ENCODE measurements at regions not wholly inside any gene's neighbourhood (a gene's known extent, or its start where the extent isn't known, plus 50 kb on each side); places are given as distances from the start of the nearest gene placed in this dataset.

DNA sequence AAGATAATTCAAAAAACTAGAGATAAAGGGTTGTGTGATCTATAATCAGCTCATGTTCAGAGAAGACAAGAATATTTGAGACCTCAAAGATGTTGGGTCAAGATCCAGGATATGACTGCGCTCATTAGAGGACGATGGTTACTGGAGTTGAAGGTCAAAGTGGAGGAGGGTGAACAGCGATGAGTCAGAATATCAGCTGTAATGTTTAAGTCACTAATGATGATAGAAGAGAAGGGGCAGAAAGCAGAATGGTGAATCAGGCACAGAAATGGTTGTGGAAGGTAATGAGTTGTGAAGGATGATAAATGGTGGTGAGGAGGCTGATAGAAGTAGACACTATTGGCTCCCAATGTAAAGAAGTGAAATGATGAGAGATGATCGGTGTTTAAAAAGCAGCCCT lies 540.3 kb downstream of the INHBA start:
- Histone ChIP-seq H3K4me3 (ENCODE audit: insufficient read depth, low read depth, low read length) (no peak overlapping the region), H3K27ac (ENCODE audit: insufficient read depth, low read depth, low read length, poor library complexity, severe bottlenecking) (no peak overlapping the region), H3K27me3 (ENCODE audit: control insufficient read depth, insufficient read depth, low read length, poor library complexity, severe bottlenecking) (no peaks in the 10 kb centered on the region), H3K4me1 (ENCODE audit: control insufficient read depth, insufficient read depth, low read length) (no peaks in the 10 kb centered on the region), H3K36me3 (ENCODE audit: control insufficient read depth, insufficient read depth, low read length) (no peaks in the 10 kb centered on the region), H3K9me3 (ENCODE audit: control insufficient read depth, low read length) (no peaks in the 10 kb centered on the region)
- 93 to 94% methylated on average over 4 of the region's 4 CpGs for WGBS, 2 experiments

DNA sequence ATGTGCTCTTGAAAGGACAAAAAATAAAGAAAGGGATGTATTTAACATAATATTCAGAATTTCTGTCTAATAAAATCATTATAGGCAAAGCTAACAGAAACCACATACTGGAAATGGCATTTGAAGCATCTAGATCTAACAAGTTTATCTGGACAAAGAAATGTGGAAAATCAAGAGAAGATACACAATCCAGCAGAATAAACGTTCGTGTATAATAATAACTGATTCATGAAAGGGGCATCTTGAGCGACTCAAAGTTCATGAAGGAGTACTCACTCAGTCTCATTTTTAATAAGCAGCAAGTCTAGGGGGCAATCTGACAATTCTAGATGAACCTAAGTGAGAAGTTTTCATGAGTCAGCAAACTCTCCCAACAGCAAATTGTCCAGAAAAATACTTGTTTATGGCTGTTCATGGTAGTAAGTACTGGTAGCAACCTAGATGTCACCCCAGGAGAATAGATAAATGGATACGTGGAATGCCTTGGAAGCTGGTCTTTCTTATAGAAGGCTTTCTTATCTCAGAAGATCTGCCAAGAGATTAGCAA lies 541.8 kb downstream of the INHBA start:
- Histone ChIP-seq H3K27ac (ENCODE audit: insufficient read depth, low read depth, low read length, poor library complexity, severe bottlenecking) (no peak overlapping the region), H3K9me3 (ENCODE audit: control insufficient read depth, low read length) (no peaks in the 10 kb centered on the region), H3K4me1 (ENCODE audit: control insufficient read depth, insufficient read depth, low read length) (no peaks in the 10 kb centered on the region), H3K4me3 (ENCODE audit: insufficient read depth, low read depth, low read length) (no peak overlapping the region), H3K27me3 (ENCODE audit: control insufficient read depth, insufficient read depth, low read length, poor library complexity, severe bottlenecking) (no peaks in the 10 kb centered on the region), H3K36me3 (ENCODE audit: control insufficient read depth, insufficient read depth, low read length) (no peaks in the 10 kb centered on the region)
- 90 to 94% methylated on average over 4 of the region's 4 CpGs for WGBS, 2 experiments

DNA sequence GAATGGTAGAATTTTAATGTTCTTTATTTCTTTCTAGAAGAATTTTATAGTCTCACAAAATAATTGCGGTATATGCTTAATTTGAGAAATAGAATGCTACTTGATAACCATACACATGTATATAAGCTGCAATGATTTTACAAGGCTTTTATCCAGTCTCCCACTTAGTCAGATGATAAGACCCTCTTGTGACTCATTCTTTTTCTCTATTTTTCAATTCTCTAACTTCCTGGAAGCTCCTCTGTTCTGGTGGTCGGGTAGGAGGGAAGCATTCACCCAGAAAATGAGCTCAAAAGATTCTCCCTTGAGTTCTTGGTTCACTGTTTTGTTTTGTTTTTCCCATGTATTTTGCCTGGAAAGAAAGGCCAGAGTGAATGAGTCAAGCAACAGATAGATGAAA lies 546.6 kb downstream of the INHBA start:
- Histone ChIP-seq H3K9me3 (ENCODE audit: control insufficient read depth, low read length) (no peaks in the 10 kb centered on the region), H3K4me3 (ENCODE audit: insufficient read depth, low read depth, low read length) (no peak overlapping the region), H3K27me3 (ENCODE audit: control insufficient read depth, insufficient read depth, low read length, poor library complexity, severe bottlenecking) (no peaks in the 10 kb centered on the region), H3K4me1 (ENCODE audit: control insufficient read depth, insufficient read depth, low read length) (no peaks in the 10 kb centered on the region), H3K27ac (ENCODE audit: insufficient read depth, low read depth, low read length, poor library complexity, severe bottlenecking) (no peak overlapping the region), H3K36me3 (ENCODE audit: control insufficient read depth, insufficient read depth, low read length) (no peaks in the 10 kb centered on the region)
- WGBS, 2 experiments: 52 to 53% methylated on average over 1 of the region's 2 CpGs

DNA sequence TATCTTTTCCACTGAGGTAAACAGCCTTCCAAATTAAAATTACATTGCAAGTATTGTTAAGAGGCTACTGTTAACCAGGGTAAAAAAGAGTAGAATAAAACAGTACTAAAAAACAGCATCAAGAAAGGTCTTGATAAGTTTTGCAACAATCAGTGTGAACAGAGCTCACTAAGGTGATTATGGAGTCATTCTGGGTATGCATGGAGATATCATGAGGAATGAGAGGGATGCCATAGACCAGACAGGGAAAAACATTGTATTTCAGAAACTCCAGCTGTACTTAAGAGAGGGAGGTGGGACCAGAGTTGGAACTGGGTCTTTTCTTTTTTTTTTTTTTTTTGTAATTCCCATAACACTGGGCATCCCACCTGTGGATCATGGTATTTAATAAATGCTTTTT lies 549.6 kb downstream of the INHBA start:
- Histone ChIP-seq H3K27ac (ENCODE audit: insufficient read depth, low read depth, low read length, poor library complexity, severe bottlenecking) (no peak overlapping the region), H3K27me3 (ENCODE audit: control insufficient read depth, insufficient read depth, low read length, poor library complexity, severe bottlenecking) (no peaks in the 10 kb centered on the region), H3K9me3 (ENCODE audit: control insufficient read depth, low read length) (no peaks in the 10 kb centered on the region)

DNA sequence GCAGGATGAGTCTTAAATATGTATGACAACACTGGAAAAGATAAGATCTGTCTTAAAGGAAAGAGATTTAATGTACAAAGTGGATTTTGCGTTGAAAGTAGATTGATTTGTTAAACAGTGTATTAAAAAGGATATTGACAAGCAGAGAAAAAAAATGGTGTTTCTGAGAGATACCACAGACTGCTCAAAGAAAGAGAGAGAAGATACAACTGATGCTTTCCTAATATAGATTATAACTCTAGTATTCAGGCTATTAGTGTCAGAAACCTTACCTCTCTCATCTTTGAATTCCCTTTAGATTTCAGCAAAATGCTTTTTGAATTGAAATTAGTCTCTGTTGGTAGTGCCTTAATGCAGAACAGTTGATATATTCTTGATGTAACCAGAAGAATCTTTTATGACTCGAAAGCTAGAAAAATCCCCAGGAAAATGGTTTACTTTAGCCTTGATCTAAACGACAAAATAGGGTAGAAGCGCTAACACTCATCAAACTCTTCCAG lies 550.7 kb downstream of the INHBA start:
- no peaks in the 10 kb centered on the region for H3K36me3 ChIP-seq (ENCODE audit: control insufficient read depth, insufficient read depth, low read length)
- no peak overlapping the region for H3K27ac ChIP-seq (ENCODE audit: insufficient read depth, low read depth, low read length, poor library complexity, severe bottlenecking)
- 91 to 94% methylated on average over 4 of the region's 4 CpGs for WGBS, 2 experiments
- no peak overlapping the region for H3K4me3 ChIP-seq (ENCODE audit: insufficient read depth, low read depth, low read length)
- no peaks in the 10 kb centered on the region for H3K9me3 ChIP-seq (ENCODE audit: control insufficient read depth, low read length)
- no peaks in the 10 kb centered on the region for H3K4me1 ChIP-seq (ENCODE audit: control insufficient read depth, insufficient read depth, low read length)
- no peaks in the 10 kb centered on the region for H3K27me3 ChIP-seq (ENCODE audit: control insufficient read depth, insufficient read depth, low read length, poor library complexity, severe bottlenecking)

More for the DNA sequence above, 549.6 kb downstream of the INHBA start:
- no peaks in the 10 kb centered on the region for H3K4me1 ChIP-seq (ENCODE audit: control insufficient read depth, insufficient read depth, low read length)
- H3K36me3 ChIP-seq (ENCODE audit: control insufficient read depth, insufficient read depth, low read length): no peaks in the 10 kb centered on the region
- no peak overlapping the region for H3K4me3 ChIP-seq (ENCODE audit: insufficient read depth, low read depth, low read length)

DNA sequence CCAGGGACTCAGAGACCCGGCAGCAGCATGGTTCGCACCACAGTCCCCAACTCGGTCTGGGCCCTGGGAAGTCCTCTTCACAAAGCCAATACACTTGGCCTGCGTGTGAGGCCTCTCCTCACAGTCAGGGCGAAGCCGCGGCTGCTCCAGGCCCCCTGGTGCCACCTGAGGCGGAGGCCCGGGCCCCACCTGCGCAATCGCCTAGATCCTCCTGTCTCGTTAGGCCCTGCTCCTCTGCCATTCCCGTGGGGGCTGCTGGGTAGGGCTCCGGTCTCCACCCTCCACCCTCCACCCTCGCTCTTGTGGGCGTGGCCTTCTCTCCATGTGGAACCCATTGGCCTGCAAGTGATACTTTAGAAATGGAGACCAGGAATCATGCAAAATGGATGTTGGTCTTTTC lies 553.3 kb downstream of the INHBA start:
- H3K9me3 ChIP-seq (ENCODE audit: control insufficient read depth, low read length): no peaks in the 10 kb centered on the region
- no peaks in the 10 kb centered on the region for H3K4me1 ChIP-seq (ENCODE audit: control insufficient read depth, insufficient read depth, low read length)
- no peaks in the 10 kb centered on the region for H3K36me3 ChIP-seq (ENCODE audit: control insufficient read depth, insufficient read depth, low read length)
- 95 to 96% methylated on average over 16 of the region's 16 CpGs for WGBS, 2 experiments
- H3K4me3 ChIP-seq (ENCODE audit: insufficient read depth, low read depth, low read length): no peak overlapping the region
- no peak overlapping the region for H3K27ac ChIP-seq (ENCODE audit: insufficient read depth, low read depth, low read length, poor library complexity, severe bottlenecking)
- no peaks in the 10 kb centered on the region for H3K27me3 ChIP-seq (ENCODE audit: control insufficient read depth, insufficient read depth, low read length, poor library complexity, severe bottlenecking)

DNA sequence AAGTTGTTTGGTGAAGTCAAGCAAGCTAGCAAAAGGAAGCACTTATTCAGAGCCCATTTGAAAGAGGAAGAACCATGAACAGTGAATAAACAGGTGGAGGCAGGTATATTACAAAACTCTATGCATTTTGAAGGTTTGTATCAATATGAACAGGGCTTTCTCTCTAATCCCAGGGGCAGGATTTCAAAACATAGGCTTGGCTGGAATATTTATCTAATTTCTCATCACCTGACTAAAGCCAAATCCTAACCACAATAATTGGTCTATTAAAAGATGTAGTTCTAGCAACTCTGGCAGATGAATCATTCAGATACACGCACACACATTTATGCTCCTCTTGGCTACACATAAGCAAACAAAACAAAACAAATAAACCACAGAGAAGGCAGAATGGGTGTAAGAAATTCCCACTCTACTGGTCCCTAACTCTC lies 554.4 kb downstream of the INHBA start:
- Histone ChIP-seq H3K36me3 (ENCODE audit: control insufficient read depth, insufficient read depth, low read length) (no peaks in the 10 kb centered on the region), H3K27ac (ENCODE audit: insufficient read depth, low read depth, low read length, poor library complexity, severe bottlenecking) (no peak overlapping the region), H3K9me3 (ENCODE audit: control insufficient read depth, low read length) (no peaks in the 10 kb centered on the region), H3K4me3 (ENCODE audit: insufficient read depth, low read depth, low read length) (no peak overlapping the region), H3K27me3 (ENCODE audit: control insufficient read depth, insufficient read depth, low read length, poor library complexity, severe bottlenecking) (no peaks in the 10 kb centered on the region), H3K4me1 (ENCODE audit: control insufficient read depth, insufficient read depth, low read length) (no peaks in the 10 kb centered on the region)
- 93 to 100% methylated on average over 1 of the region's 1 CpG for WGBS, 2 experiments

DNA sequence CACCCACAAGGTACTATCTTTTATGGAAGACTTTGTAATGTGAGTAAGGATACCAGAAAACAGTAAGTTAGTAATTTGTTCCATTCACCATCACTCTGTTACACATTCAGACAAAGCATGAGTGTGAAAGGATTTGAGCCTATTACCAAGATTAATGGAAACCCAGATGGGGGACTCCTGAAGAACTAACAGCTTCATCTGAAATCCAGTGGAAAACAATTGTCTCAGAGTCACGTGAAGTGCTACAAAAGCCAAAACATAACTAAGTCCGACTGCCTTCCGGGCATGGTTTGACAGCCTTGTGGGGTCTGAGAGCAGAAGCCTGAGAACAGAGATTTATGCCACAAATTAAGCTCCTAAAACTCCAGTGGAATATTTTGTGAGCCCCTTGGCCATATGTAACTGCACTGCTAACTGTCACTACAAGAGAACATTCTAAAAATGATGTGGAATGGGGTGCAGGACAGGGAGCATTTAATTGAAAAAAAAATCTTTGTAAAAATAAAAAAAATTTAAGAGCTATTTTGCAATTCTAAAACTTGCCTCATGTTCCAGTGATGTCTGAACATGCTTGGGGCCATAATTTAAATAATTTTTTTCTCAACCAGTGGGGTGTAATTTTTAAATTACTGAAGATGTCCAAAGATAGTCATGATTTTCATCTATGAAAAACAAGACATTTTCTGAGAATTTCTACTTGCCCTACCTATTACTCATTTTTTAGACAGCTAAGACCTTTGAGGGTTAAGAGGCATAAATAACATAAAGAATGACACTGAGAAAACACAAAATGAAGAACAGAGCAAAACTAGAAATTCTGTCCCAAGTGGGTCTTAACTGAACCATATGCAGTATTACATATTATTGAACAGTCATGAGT lies 555.0 kb downstream of the INHBA start:
- 90 to 96% methylated on average over 3 of the region's 3 CpGs for WGBS, 2 experiments
- no peaks in the 10 kb centered on the region for H3K4me1 ChIP-seq (ENCODE audit: control insufficient read depth, insufficient read depth, low read length)
- H3K9me3 ChIP-seq (ENCODE audit: control insufficient read depth, low read length): no peaks in the 10 kb centered on the region
- no peak overlapping the region for H3K4me3 ChIP-seq (ENCODE audit: insufficient read depth, low read depth, low read length)
- H3K27me3 ChIP-seq (ENCODE audit: control insufficient read depth, insufficient read depth, low read length, poor library complexity, severe bottlenecking): no peaks in the 10 kb centered on the region
- H3K36me3 ChIP-seq (ENCODE audit: control insufficient read depth, insufficient read depth, low read length): no peaks in the 10 kb centered on the region
- no peak overlapping the region for H3K27ac ChIP-seq (ENCODE audit: insufficient read depth, low read depth, low read length, poor library complexity, severe bottlenecking)

DNA sequence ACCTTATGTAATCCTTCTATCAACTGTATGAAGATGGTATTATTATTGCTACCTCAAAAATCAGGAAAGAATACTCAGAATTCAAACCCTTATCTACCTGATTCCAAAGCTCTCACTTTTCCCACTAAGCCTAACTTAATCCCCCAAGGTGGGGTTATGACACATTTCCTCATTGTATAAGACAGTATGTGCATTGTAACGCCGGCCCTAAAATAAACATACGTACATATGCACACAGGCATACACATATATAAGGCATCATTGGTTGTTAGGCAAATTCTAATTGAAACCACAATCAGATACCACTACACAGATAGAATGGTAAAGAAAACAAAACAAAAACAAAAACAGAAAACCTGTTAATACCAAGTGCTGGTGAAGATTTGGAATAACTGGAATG lies 556.5 kb downstream of the INHBA start:
- no peak overlapping the region for H3K27ac ChIP-seq (ENCODE audit: insufficient read depth, low read depth, low read length, poor library complexity, severe bottlenecking)
- H3K36me3 ChIP-seq (ENCODE audit: control insufficient read depth, insufficient read depth, low read length): no peaks in the 10 kb centered on the region
- H3K4me1 ChIP-seq (ENCODE audit: control insufficient read depth, insufficient read depth, low read length): no peaks in the 10 kb centered on the region
- no peaks in the 10 kb centered on the region for H3K27me3 ChIP-seq (ENCODE audit: control insufficient read depth, insufficient read depth, low read length, poor library complexity, severe bottlenecking)
- WGBS, 2 experiments: 93 to 97% methylated on average over 3 of the region's 3 CpGs
- H3K4me3 ChIP-seq (ENCODE audit: insufficient read depth, low read depth, low read length): no peak overlapping the region
- no peaks in the 10 kb centered on the region for H3K9me3 ChIP-seq (ENCODE audit: control insufficient read depth, low read length)

DNA sequence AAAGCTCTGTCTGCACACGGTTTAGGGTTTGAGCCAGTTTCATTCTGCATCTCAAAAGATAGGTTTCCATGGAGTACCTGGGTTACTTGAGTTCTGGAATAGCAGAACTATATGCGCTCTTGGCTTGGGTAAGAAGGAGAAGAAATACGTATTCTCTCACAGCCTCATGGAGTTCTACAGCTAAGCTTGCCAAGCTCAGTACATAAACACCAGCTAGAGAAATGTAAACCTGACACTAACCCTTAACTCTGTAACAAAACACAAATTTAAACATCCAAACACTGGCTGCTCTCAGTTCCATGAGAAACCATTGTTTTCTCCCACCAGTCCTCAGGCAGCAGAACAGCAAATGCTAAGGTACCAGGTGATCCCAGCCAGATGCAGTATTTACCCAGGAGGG lies 557.2 kb downstream of the INHBA start:
- no peak overlapping the region for H3K27ac ChIP-seq (ENCODE audit: insufficient read depth, low read depth, low read length, poor library complexity, severe bottlenecking)
- H3K4me3 ChIP-seq (ENCODE audit: insufficient read depth, low read depth, low read length): no peak overlapping the region
- no peaks in the 10 kb centered on the region for H3K9me3 ChIP-seq (ENCODE audit: control insufficient read depth, low read length)
- H3K4me1 ChIP-seq (ENCODE audit: control insufficient read depth, insufficient read depth, low read length): no peaks in the 10 kb centered on the region
- no peaks in the 10 kb centered on the region for H3K36me3 ChIP-seq (ENCODE audit: control insufficient read depth, insufficient read depth, low read length)
- no peaks in the 10 kb centered on the region for H3K27me3 ChIP-seq (ENCODE audit: control insufficient read depth, insufficient read depth, low read length, poor library complexity, severe bottlenecking)
- 93% methylated on average over 3 of the region's 3 CpGs for WGBS, 2 experiments
